GM19238 (cell line): ENCODE measurements at regions not wholly inside any gene's neighbourhood (a gene's known extent, or its start where the extent isn't known, plus 50 kb on each side); places are given as distances from the start of the nearest gene placed in this dataset.

Experiments used
- DNase-seq: peaks from one replicate; pipeline ENCODE4 v3.0.0; 2011; ENCODE audit warnings: low spot score; ENCODE audit not compliant: insufficient read length

- no peak for DNase-seq
These were observed 216.6 kb downstream of the SH3BP4 start for GRCh38 chr2:235168174-235168979.

- DNase-seq: no peak
These were observed 218.2 kb downstream of the SH3BP4 start for GRCh38 chr2:235170016-235170415.

GRCh38 chr2:235170536-235171521 is 219.0 kb downstream of the SH3BP4 start:
- no peak for DNase-seq

- DNase-seq: no peak
These were observed 219.8 kb downstream of the SH3BP4 start for GRCh38 chr2:235171550-235172031.

GRCh38 chr2:235180642-235181041 is 228.8 kb downstream of the SH3BP4 start:
- no peak for DNase-seq

DNA sequence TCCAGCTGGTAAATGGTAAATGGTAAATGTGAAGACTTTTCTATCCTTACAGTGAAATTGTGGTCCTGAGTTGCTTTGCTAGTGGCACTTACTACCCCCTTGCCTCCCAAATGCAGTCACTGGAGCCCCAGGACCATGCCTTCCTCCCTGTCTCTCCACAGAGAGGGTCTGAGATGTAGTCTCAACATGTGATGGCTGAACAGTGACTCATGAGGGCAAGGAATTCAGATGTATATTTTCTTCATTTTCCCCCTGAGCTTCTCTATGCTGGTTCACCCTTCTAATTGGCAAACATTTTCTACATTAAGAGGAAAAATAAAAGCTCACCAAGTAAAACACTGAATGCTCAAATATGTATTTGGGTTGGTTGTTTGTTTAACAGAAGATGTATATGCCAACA is 232.0 kb downstream of the SH3BP4 start:
- no peak for DNase-seq

- no peak for DNase-seq
These were observed 236.0 kb downstream of the SH3BP4 start for GRCh38 chr2:235187806-235188205.

GRCh38 chr2:235191486-235191885 is 239.7 kb downstream of the SH3BP4 start:
- no peak for DNase-seq

DNA sequence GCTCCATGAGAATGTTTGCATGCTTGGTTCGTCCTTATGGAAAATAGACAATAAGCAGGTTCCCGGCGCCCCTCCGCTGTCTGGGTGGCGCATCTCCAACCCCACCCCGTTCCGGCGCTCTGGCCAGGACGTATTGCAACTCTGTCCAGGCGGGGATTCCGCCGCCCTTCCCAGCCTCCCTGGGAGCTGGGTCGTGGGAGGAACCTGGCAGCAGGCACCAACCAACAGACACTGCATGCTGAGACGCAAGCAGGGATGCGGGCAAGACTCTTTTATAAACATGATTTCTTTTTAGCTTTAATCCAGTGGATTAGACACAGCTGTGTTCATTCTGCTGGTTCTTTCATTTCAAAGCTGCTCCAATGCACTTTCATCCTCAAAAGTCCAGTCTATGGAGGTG is 240.2 kb downstream of the SH3BP4 start:
- no peak for DNase-seq

DNA sequence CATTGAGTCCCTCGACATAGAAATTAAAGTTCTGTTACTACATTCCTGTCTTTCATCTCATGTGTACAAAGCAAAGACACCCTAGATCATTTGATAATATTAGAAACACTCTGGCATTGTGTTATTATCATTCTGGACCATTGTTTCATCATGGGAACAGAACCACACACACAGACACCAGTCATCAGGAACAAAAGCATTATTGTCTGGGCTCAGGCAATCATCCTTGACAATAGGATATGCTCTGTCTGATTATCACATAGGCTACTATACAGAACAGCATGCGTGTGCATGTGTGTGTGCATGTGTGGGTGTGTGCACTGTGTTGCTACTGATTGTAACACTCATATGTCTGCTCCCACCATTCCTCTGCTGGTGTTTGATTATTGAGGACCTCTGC is 242.5 kb downstream of the SH3BP4 start:
- no peak for DNase-seq

DNA sequence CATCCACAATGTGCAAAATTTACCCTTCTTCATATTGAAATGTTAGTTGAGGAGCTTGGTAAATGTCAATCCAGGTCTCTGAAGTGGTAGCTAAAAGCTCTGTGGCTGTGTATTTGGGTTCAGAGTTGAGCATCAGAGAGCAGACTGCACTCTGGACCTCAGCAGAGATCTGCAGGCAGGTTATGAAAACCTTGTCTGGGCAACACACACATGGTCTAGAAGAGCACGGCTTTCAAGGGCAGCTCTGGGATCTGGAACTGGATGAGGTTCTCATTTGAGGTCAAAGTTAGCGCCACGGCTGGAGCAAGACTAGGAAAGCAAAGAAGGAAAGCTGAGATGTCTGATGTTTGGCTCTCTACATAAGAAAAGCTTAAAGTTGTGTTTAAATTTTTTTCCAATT is 243.0 kb downstream of the SH3BP4 start:
- no peak for DNase-seq

GRCh38 chr2:235195921-235196320 is 244.1 kb downstream of the SH3BP4 start:
- DNase-seq: no peak

GRCh38 chr2:235199128-235199527 is 247.3 kb downstream of the SH3BP4 start:
- no peak for DNase-seq

DNA sequence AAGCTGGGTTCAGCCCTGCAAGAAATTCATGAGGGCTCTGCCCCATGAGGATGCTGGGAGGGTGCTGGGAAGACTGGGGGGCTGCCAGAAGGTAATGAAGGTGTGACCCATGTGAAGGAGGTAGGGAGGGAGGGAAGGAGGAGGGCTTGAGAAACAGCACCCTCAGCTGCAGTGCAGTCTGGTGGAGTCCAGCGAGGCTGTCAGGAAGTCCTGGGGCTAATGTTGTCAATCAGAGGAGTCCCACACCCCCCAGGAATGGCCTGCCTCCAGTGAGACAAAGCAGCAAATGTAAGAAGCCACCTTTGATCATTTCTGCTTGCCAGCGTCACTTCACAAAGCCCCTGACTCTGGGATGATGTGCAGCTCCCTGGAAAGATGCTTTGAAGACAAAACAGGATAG is 248.4 kb downstream of the SH3BP4 start:
- DNase-seq: no peak

DNA sequence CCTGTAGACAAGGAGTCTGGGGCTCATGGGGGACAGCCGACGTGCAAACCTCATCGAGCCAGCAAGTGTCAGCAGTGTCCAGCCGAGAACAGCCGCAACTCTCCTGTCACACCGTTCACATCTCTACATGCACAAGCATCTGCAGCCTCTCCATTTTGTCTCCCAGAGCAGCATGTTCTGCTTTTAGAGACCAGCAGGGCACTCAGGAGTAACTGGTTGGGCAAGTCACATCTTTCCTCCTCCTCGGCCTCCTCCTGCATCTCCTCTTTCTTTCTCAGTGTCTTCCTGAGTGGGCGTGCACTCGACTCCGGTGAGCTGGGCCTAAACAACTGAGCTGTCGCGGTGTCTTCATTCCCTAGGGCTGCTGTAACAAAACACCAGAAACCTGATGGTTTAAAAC is 249.9 kb downstream of the SH3BP4 start:
- no peak for DNase-seq

DNA sequence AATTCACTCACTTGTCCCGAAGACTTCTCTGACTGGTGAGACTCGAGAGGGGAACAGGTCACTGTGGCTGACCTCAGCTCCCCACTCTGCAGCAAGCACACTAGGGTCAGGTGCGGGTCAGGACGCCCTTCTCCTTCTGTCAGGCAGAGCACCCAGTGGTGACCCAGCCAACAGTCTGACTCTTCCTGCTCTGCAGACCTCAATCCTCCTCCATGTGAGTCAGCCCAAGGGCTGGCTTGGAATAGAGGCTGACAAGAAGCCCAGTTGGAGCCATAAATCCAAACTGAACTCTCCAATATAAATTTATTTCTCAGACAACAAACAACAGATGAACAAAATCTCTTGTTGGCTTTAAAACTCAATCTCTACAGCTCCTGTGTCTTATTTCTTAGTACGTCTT is 253.1 kb downstream of the SH3BP4 start:
- no peak for DNase-seq

DNA sequence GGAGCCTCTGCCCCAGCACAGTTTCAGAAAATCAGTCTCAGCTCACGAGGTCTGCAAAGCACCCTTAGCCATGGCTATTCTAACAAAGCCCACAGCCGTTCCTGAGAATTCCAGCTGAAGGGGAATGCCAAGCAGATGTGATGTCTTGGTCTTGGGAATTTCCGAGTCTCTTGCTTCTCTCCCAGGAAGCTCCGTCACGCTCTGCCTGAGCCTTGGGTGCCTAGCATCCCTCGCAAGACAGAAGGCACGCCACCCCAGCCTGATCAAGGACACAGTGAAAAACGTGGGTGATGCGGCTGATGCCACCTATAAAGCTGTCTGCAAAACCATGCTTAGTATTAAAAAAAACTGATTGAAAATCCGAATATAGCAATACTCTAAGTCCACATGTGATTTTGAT is 254.6 kb downstream of the SH3BP4 start:
- DNase-seq: no peak

DNA sequence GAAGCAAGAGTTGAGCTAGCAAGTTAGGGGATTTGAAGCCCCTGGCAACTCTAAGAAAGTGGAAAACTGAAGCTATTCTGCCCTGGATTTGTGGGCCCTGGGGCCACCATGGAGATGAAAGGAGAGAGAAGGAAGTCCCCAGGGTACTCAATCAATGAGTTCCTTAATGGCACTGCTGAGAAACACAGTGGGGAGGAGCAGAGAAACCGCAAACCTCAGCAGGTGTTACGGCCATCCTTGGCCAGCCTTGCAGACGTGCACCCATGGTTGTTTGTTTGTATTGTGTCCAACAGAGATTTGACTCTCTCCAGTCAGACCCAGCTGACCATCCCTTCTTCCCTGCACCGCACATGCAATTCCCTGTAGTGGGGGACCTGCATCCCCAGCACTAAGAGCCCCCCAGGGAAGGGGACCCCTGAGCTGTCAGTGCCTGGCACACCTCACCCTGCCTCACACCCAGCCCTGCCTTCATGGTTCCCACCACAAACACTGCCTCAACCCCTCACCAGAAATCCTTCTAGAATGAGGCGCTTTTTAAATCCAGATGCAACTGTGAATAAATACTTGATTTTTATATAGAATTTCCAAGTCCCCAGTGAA is 255.3 kb downstream of the SH3BP4 start:
- DNase-seq: no peak

DNA sequence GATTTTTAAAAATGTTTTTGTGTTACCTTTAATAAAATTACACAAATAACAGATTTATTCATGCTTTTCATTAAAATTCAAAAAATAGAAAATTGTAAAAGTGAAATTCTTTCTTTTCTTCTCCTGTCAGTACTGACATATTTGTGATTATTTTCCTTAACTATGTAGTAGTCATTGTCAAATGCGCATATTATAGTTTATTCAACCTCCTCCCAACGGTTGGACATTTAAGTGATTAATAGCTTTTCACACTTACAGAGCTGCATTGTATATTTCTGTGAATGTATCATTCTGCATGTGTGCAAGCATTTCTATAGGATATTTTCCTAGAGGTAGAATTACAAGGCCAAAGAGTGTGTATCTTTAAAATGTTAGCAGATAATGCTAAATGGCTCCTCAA is 259.2 kb downstream of the SH3BP4 start:
- no peak for DNase-seq

DNA sequence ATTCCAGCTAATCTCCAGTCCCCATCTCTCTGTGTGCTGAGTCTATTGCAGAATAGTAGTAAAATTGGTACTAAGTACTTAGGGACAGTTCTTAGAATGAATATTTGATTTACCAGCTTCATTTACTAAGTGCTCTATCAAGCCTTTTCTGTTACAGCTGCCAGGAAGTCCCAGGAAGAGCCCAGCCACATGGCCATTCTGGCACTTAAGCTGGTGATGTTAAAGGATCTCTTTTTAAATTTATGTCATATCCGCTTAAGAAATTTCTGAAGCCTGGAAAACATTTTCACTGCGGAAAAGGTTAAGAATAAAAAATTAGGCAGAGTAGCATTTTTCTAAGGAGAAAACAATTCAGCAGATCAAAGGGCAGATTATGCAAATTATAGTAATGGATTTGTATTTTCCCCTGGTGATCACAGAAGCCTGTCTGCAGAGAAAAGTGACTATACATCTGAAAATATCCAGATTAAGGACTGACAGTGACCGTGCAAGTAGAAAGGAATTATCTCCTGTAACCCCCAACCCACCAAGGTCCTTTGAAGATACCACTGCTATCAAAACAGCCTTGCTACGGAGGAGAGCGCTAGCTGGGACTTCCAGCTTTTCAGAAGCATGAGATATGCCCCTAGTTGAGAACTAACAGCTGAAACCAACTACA is 260.8 kb downstream of the SH3BP4 start:
- no peak for DNase-seq

DNA sequence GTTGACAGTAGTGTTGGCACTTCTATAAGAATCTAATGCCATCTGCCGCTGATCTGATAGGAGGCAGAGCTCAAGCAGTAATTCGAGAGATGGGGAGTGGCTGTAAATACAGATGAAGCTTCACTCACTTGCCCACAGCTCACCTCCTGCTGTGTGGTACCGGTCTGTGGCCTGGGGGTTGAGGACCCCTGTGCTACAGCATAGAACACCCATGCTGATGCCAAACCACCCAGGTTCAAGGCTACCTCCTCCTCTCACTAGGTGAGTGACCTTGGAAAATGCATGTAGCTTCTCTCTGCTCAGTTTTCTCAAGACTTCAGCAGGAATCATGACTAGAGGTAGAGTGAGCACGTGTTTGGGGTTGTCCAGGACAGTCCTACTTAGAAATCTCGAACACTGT is 263.4 kb downstream of the SH3BP4 start:
- no peak for DNase-seq
